ENCODE measurements at regions not wholly inside any gene's neighbourhood (a gene's known extent, or its start where the extent isn't known, plus 50 kb on each side); places are given as distances from the start of the nearest gene placed in this dataset.

DNA sequence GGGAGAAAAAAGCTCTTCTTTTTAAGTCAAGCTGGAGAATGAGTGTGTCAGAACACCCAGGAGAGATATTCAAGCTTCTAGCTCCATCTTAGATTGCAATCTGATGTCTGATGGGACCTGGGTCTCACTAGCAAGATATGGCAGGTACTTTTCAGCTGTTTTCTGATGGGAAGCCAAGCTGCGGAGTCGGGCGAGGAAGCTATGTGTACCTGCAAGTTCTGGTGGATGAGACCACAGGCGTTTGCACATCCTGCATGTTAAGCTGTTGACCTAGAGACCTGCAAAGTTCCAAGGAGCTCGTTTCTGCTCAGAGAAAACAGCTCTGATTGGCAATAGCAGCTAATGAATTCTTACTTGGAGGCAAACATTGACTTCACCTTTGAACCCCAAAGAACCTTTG is 167.3 kb upstream of the GATB start:
- no peak for DNase-seq

DNA sequence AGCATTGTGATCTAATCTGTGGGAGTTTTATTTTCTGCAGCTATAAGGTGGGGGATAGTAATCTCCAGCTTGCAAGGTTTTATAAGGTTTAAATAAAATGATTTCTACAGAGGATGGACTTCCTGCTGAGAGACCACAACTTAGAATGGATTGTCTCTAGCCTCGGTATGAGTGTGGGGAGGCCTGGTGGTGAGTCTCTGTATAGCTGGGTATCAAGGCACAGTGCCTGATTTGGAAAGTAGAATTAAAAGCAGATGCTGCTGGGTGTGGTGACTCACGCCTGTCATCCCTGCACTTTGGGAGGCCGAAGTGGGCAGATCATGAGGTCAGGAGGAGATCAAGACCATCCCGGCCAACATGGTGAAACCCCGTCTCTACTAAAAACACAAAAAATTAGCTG is 162.0 kb upstream of the GATB start:
- DNase-seq = no peak

- DNase-seq = no peak
Measured at GRCh38 chr4:151922306-151922705, 161.5 kb upstream of the GATB start.

DNA sequence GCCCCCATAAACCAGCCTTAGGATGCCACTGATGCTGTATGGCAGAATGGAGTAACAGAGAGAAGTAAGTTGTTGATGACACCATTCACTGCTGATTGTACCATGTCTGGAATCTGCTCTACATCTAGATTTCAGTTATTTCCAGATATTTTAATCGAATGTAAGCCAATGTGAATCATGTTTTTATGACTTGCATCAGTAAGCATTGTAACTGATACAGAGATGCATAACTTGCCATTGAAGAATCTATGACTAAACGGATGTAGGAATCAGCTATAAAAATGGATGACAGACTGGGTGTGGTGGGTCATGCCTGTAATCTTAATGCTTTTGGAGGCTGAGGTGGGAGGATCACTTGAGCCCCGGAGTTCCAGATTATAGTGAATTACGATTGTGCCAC is 161.0 kb upstream of the GATB start:
- DNase-seq = no peak

GRCh38 chr4:151921386-151921785 is 160.6 kb upstream of the GATB start:
- no peak for DNase-seq

- peak; percentile 44 for DNase-seq
Measured at GRCh38 chr4:151917145-151917734, 156.4 kb upstream of the GATB start.

DNA sequence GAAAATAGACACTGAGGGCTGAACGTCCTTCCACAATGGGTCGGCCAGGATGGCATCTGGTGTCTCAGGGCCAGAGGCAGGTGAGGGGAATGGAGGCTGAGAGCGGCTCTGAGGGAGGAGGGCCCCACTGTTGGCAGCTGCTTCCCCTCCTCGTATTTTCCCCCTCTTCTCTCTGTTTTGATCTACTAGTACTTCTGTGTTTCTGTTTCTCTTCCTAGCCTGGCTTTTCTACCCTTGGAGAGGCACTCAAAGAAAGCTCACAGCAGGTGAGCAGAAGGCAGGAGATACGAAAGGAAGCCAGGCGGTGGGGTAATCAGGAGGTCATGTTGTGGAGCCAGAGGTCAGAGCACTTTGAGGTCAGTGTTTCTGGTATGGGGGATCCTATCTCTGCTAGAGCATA is 151.8 kb upstream of the GATB start:
- DNase-seq = no peak

- no peak for DNase-seq
Measured at GRCh38 chr4:151911970-151912369, 151.2 kb upstream of the GATB start.

DNA sequence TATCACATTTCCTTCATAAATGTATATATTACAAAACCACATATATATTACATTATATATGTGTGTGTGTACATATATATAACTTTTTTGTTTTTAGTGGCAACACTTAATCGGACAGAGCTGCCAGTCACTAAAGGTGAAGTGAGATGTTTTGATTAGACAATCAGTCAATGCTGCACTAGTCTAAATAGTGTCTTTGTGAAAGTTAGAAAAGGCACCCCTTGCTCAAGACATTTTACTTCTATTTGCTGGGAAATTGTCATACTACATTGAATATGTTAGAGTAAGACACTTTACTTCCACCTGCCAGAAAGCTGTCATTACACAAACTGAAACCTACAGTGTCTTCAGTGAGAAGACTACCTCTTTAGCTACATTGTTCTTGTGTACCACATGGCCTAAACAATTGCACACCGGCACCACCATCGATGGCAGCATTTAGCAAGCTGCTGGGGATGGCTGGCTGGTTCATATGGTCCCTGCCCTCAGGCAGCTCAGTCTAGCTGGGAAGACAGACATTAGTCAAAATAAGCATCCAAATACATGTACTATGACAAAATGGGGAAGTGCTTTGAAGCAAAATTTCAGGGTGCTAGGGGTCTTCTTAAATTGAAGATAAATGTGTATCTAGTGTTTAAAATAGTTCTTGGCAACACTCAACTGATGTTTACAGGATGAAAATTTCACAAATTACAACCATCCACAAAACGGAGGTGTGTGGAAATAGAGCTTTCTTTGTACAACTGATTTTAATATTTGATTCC is 148.1 kb upstream of the GATB start:
- DNase-seq = no peak

DNA sequence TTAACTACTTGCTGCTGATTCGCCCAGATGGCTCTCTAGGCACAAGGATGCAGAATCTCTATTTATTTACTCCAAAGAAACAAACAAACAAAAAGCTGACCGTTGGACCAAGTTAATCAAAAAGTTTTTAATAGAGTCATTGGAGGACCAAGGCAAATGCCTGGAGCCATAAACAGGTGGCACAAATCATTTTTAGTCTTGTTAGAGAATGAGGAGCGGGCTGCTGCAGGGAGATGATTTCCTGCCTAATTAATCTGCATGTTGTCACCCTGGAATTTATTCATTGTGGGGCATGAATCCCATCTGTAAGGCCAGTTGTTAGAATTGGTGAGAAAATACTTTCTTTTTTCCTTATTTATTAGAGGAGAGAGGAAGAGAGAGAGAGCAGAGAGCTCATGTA is 147.4 kb upstream of the GATB start:
- no peak for DNase-seq

DNA sequence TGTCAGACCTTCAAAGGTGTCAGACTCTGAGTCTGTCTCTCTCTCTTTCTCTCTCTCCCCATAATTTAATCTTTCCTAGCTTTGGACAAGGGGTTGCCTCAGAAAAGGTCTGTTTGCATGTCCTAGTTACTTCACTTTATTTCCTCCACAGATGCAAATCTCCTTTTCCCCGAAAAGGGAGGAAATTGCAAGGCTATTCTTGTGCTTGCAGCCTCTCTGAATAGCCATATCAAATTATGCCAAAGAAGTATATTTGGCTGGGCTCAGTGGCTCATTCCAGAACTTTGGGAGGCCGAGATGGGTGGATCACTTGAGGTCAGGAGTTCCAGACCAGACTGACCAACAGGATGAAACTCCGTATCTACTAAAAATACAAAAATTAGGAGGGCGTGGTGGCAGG is 145.6 kb upstream of the GATB start:
- DNase-seq = no peak

- no peak for DNase-seq
Measured at GRCh38 chr4:151905197-151905596, 144.4 kb upstream of the GATB start.

DNA sequence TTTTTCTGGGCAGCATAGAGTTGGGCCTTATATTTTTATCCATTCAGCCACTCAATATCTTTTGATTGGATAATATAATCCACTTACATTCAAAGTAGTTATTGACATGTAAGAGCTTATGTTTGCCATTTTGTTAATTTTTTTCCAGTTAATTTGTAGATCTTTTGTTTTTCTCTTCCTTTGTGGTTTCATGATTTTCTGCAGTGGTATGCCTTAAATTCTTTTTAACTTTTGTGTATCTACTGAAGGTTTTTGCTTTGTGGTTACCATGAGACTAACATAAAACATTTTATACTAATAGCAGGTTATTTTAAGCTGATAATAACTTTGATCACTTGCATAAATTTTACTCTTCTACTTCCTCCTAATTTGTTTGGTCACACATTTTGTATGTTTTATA is 140.8 kb upstream of the GATB start:
- no peak for DNase-seq

DNA sequence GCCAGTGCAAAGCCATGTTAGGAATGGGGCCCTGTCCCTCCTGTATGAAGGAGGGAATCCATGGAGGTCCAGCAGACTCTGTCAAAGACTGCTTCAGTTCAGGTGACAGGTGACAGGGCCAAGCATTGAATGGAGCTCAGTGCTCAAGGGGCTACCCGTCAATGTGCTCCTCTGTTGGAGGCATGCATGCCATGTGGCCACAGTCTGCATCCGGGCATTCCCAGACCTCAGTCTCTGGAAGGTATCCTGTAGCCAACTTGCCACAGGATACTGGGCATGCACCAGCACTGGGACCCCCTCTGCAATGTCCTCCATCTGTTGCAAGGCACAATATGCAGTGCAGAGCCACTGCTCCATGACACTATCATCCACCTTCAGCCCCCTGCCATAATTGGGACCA is 136.1 kb upstream of the GATB start:
- no peak for DNase-seq

GRCh38 chr4:151895671-151896070 is 134.9 kb upstream of the GATB start:
- DNase-seq = no peak

- DNase-seq = no peak
Measured at GRCh38 chr4:151894246-151894645, 133.4 kb upstream of the GATB start.

- no peak for DNase-seq
Measured at GRCh38 chr4:151888367-151888866, 127.6 kb upstream of the GATB start.

- DNase-seq = no peak
Measured at GRCh38 chr4:151887816-151888180, 127.0 kb upstream of the GATB start.

- no peak for DNase-seq
Measured at GRCh38 chr4:151887031-151887815, 126.4 kb upstream of the GATB start.

- DNase-seq = no peak
Measured at GRCh38 chr4:151885123-151885522, 124.3 kb upstream of the GATB start.

GRCh38 chr4:151883747-151884146 is 122.9 kb upstream of the GATB start:
- no peak for DNase-seq

DNA sequence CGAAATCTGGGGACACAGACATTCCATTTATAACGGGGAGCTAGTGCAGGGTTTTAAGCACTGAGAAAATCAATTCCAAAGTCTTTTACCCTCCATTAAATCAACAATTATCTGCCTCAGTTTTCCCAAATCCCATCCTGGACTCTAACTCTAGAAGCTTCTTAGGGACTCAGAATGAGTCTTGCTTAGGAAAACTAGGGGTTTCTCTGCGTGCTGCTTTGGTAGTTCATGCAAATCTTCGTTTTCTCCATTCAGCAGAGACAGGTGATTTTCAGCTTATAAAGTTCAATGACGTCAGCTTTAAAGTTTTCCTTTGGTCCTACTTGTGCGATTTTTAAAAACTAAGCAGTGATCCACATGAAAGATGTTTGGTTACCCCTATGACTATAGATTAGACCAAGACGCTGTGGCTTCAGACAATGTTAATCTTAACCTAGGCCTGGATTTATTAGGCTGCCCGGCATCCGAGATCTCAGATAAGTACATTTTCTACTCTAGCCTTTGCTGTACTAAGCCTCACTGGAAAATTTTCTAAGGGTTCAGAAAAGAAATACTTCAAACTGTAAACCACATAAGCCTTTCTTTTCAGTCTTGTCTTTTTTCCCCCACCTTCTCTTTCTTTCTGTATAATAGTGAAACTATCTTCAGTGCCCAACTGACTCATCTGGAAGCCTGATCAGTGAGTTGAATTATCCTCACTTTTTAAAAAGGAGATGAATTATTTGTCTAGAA is 121.4 kb upstream of the GATB start:
- DNase-seq = no peak

- no peak for DNase-seq
Measured at GRCh38 chr4:151879705-151880445, 119.1 kb upstream of the GATB start.
